Liver (tissue), 3 donors: ENCODE measurements at regions not wholly inside any gene's neighbourhood (a gene's known extent, or its start where the extent isn't known, plus 50 kb on each side); places are given as distances from the start of the nearest gene placed in this dataset.

ENCODE experiments used
- CTCF ChIP-seq: fragments of 150-350 bp; IDR thresholded peaks from 2 replicates; pipeline ENCODE4 v1.5.1; 2017; ENCODE audit warnings: improper control_type of control experiment, low read depth, low read length; ENCODE audit not compliant: missing input control
- HNF4A ChIP-seq, 2 donors: conservative IDR thresholded peaks; 2 replicates each; pipeline ENCODE4 v1.6.1; 2016; ENCODE audit warnings: antibody characterized with exemption in 2 of 2, mild to moderate bottlenecking in 2 of 2
- JUND ChIP-seq, 2 donors: IDR thresholded peaks; 2 replicates each; pipeline ENCODE4 v1.6.1; 2016; ENCODE audit warnings: antibody characterized with exemption in 2 of 2
- RAD21 ChIP-seq, 2 donors: IDR thresholded peaks; 2 replicates each; pipeline ENCODE4 v1.6.1; 2016; ENCODE audit warnings: antibody characterized with exemption in 2 of 2, mild to moderate bottlenecking in 2 of 2
- RXRA ChIP-seq, 2 donors: IDR thresholded peaks; 2 replicates each; pipeline ENCODE4 v1.6.1; 2017 to 2018; ENCODE audit warnings: antibody characterized with exemption in 2 of 2, mild to moderate bottlenecking in 1 of 2
- TAF1 ChIP-seq: conservative IDR thresholded peaks from 2 replicates; pipeline ENCODE4 v1.6.1; 2016; ENCODE audit warnings: antibody characterized with exemption, mild to moderate bottlenecking
- YY1 ChIP-seq: IDR thresholded peaks from 2 replicates; pipeline ENCODE4 v1.6.1; 2016; ENCODE audit warnings: antibody characterized with exemption, mild to moderate bottlenecking
- ZBTB33 ChIP-seq: IDR thresholded peaks from 2 replicates; pipeline ENCODE4 v1.6.1; 2016; ENCODE audit warnings: antibody characterized with exemption
- donor health status: healthy.
- donor health status: healthy.

GRCh38 chr3:30129765-30130164, 476.6 kb upstream of the TGFBR2 start:
- no peak for TF ChIP-seq CTCF
- TF ChIP-seq TAF1, result no peak
- TF ChIP-seq HNF4A (conservative IDR thresholded peaks at IDR 0.05), result no peak
- no peak for TF ChIP-seq RXRA (IDR thresholded peaks at IDR 0.05)
- TF ChIP-seq YY1, result no peak
- no peak for TF ChIP-seq JUND (IDR thresholded peaks at IDR 0.05)
- TF ChIP-seq RAD21 (IDR thresholded peaks at IDR 0.05), result no peak
- no peak for TF ChIP-seq ZBTB33
